HG02678 (cell line): ENCODE measurements at regions not wholly inside any gene's neighbourhood (a gene's known extent, or its start where the extent isn't known, plus 50 kb on each side); places are given as distances from the start of the nearest gene placed in this dataset.
"Not testable (repeated sequence)": the region's sequence is repeated elsewhere in the genome, so short reads cannot be mapped to it uniquely, and the experiment has no call there.

ENCODE experiments used
- ATAC-seq: cut with Tn5 transposase; IDR thresholded peaks from one replicate; pipeline ENCODE4 v1.9.1; 2021; ENCODE audit warnings: mild to moderate bottlenecking, moderate library complexity; ENCODE audit not compliant: unreplicated experiment

DNA sequence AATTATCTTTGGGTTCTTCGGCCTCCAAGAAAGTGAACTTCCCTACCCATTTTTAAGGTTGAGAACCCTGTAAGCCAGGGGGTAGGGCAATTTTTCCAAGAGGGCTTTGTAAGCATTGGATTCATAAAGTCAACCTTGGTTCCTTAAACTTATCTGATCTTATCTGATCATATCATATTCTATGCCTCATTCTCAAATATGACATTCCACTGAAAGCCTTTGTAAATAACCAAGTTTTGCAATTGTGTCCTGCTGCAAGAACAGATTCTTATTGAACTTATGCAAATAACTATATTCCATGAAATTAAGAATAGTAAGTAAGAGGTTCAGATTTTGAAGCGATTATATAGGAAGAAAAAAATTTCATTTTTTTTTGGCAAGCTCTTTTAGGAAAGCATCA is 649.5 kb downstream of the LRRC70 start:
- no peak for ATAC-seq

DNA sequence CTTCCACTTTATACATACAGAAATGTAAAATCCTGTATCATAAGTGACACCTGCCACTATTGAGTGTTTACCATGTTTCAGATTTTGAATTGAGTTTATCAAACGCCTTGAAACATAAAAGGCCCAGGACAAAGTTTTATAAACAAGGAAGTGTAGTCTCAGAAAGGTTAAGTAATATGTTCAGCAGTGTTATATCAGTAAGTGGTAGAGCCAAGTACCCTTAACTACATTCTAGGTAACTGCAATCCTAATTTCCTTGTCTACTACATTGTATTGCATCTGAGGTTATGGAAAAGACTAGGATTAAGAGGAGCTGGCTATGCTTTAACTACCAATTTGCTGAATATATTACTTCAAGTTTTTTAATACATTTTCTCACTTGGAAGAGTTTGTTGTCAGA is 641.6 kb downstream of the LRRC70 start:
- ATAC-seq: no peak

DNA sequence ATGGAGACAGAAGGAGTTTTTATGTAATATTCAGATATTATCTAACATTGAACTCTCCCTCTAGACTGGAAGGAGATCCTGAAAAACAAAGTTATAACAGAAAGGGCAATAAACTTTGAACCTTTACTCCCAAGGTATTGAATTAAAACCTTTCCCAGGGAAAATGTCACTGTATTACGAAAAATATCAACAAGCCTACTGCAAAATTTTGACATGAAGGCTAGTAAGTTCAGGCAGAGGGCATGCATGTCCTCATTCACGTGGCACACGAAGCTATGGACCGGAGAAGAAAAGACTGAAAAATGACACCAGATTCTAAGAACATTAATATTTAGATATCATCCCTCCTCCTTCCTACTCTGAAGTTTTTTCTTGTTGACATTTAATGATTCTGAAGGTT is 638.8 kb downstream of the LRRC70 start:
- ATAC-seq: no peak

DNA sequence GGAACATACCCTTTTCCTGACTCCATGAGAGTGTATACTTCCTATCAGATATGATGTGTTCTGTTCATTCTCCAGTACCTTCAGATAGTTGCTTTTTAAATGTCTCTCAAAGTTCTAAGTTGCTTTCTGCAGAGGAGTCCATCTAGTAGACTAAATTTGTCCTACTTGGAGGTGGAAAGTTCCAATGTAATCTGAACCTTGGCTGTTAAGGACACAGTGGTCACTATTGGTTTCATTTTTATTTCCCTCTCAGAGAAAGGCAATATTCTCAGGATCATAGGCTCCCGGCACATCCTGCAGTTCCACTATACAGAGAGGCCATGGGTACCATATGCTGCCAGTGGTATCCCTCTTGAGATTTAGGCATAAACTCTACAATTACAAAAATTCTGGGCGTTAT is 634.6 kb downstream of the LRRC70 start:
- no peak for ATAC-seq

DNA sequence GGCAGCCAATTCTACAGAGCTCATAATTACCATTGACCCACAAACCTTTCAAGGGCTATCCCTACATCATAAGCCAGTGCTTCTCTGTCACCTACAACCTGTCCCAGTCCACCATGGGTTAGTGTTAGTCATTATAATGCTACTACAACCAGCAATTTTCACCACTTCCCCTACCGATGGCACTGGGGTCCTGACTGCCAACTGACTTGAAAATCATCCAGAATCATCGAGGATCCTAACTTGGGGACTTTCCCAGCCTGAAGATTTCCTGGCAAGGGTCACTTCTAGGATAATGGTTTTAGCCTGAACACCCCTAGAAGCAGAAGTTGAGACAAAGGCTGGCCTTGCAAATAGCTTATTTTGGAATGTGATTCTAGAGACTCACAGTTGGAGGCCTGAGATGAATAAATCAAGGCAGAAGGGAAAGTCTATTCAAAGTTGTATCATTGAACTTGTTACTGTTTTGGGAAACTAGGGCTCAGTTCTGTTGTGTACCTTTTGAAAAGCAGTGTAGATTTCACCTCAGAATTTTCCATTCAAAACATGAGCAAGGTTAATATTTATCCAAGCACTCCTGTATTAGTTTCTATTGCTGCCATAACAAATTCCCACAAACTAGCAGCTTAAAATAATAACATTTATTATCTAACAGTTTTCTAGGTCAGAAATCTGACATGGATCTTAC is 633.0 kb downstream of the LRRC70 start:
- no peak for ATAC-seq

DNA sequence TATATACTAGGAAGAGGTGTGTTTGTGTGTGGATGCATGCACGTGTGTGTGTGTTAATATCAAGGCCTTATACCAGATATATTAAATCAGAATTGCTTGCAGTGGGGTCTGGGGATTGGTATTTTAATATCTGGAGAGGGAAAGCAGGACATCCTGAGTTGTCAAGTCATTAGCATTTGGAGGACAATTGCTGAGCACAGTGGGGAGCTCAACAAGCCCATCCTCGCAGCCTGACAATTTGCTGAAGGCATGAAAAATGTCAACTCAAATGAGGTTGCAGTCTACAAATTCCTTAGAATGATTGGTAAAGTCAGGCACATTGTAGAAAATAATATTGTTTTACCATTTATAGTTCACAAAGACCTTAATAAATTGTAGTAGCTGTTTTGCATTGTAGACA is 627.4 kb downstream of the LRRC70 start:
- ATAC-seq: no peak

DNA sequence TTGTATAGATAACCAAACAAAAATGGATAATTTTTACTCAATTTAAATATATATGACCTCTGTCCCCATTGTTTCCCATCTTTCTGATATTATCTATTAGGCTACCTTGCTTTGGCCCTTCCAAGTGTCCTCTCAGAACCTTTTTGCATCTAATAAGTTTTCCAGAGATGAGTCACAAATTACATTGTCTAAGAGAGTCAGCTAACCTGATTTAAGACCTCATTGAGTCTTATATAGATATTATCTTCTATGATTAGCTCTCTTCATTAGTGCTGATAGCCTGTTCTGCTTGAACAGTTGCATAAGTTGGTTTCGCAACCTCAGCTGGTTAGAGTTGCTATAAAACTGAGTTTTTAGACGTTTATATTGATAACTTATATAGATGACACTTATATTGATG is 623.1 kb downstream of the LRRC70 start:
- ATAC-seq: no peak

DNA sequence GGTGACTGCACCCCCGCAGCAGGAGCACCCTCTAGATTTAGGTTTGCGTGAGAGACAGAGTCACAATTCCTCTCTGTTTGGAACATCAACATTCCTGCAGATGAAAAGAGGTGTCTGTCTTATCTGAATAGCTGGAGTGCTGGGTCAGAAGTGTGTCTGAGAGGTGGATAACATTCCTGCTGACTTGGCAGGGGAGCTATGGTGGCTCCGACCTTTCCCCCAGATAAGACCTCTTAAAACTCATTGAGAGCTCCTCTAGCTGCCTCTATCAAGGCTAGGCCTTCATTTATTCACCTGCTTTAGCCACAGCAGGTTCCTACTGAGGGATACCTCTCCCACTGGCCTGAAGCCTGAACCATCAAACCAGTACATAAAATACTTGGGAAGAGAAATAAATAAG is 615.5 kb downstream of the LRRC70 start:
- no peak for ATAC-seq

DNA sequence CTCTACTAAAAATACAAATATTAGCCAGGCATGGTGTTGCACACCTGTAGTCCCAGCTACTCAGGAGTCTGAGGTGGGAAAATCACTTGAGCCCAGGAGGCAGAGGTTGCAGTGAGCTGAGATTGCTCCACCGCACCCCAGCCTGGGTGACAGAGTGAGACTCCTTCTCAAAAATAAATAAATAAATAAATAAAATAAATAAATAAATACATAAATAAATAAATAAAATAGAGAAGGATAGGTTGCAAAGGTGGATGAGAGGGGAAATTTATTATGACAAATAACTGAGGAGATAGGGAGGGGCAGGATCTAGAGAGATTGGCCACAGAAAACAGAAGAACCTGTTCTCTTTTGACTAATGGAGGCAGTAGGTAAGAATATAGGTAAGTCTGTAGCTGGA is 601.6 kb downstream of the LRRC70 start:
- not testable (repeated sequence) for ATAC-seq

DNA sequence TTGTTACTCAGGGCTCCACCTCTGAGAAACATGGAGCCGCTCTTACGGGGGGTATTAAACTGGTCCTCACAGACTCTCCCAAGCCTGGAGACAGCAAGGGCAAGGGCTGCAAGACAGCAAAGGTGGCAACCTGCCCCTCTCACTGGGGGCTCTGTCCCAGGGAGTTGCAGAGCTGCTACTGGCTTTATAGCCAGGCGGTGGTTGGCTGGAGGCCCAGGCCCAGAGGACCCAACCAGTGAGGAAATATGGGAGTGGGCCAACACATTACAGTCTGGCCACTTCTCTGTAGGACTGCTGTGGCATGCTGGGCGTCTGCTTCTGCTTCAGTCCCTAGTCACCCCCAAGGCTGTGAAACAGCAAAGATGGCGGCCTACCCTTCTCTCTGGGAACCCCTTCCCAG is 597.2 kb downstream of the LRRC70 start:
- ATAC-seq: no peak

DNA sequence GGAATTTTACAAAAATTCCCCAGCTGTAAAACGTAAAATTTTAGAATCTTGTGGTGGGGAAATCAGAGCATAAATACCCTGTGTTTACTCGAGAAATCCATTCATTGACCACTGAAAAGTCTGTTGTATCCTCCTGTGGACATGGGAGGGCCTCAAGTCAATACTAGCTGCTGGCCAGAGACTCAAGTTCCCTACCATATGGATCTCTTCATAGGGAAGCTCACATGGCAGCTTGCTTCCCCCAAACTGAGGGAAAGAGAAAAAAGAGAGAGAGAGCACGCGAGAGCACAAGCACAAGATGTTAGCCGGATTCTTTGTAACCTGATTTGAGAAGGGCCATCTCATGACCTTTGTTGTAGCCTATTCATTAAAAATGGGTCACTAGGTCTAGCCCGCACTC is 591.9 kb downstream of the LRRC70 start:
- ATAC-seq: no peak

DNA sequence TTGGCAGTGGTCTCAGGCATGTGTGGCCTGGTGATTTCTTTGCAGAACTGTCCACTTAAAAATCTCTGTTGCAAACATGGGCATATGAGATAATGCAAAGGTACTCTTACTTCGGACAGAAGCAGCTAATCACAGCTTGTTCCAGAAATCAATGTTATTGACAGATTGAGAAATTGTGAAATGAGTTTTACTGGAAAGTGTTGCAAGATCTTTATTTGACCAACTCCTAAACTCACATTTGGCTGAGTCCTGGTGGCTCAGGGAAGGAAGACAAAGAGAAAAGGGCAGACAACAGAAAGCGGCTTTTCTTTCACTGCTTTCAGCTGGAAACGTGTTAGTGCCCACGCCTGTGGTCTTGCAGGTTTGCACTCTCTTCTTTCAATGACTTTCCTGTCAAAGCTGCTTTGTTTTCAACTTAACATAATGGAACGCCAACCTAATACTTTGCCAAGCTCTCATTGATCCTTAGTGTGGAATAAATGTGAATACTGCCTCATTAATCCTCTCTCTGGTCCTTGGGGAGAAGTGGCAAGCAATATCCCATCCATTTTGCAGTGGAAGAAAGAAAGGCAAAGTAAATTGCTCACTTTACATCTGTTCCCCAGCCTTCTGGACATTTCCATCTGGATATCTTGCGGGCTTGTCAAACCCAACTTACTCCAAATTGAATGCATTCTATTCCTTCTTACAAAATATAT is 586.4 kb downstream of the LRRC70 start:
- no peak for ATAC-seq

DNA sequence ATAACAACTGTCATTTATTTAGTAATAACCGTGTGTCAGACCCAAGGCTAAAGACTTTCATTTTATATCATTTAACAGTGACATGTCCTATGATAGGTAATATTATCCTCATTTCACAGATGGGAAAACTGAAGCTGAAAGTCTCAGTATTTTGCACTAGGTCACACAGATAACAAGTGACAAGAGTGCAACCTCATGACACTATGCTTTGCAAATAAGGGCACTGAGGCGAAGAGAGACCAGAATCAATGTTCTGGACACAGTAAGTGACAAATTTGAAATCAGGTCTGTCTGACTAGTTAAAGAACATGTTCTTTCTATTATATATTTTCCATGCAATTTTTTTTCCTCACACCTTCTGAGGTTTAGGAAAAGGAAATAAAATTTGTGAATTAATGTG is 585.7 kb downstream of the LRRC70 start:
- no peak for ATAC-seq

DNA sequence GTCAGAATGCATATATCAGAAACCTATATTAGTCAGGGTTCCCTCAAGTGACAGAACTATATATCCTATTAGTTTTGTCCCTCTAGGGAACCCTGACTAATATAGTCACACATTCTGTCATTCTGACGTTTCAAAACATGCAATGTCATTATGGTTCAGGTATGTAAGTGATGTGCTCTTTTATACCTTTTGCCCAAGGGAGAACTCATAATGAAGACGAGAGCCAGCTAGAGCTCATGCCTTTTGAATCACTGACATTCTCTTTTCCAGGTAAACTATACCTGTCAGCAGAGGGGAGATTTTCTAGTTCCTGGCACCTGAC is 576.7 kb downstream of the LRRC70 start:
- no peak for ATAC-seq

DNA sequence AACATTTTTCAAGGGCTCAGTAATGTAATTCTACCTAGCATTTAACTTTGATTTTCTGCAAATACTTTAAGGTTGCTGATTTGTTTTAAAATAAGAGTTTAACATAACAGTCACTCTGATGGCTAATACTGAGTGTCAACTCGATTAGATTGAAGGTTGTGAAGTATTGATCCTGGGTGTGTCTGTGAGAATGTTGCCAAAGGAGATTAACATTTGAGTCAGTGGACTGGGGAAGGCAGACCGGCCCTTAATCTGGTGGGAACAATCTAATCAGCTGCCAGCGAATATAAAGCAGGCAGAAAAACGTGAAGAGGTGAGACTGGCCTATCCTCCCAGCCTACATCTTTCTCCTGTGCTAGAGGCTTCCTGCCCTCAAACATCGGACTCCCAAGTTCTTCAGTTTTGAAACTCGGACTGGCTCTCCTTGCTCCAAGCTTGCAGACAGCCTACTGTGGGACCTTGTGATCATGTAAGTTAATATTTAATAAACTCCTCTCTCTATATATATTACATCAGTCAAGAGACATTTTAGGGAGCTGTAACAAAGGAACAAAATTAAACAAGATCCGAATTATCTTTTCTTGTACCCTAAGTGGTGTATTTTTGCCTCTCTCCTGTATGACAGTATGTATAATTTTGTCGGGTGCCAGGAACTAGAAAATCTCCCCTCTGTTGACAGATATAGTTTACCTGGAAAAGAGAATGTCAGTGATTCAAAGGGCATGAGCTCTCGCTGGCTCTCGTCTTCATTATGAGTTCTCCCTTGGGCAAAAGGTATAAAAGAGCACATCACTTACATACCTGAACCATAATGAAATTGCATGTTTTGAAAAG is 576.1 kb downstream of the LRRC70 start:
- no peak for ATAC-seq

DNA sequence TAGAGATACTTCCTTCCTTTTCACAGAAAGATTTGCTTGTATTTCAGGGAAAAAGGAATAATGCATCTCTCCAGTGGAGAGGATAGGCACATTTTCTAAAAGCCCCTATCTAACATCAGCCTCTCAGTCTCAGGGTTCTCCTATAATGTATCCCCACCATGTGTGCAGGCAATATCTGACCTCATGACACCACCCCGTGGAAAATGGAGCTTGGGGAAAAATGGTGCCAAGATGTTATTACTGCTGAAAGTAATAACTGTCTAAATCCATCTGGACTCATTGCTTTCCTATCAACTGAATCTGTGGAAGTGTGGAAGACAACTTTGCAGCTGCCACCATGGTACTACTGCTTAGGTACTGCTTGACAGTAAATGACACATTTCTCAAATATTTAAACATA is 574.3 kb downstream of the LRRC70 start:
- ATAC-seq: no peak

DNA sequence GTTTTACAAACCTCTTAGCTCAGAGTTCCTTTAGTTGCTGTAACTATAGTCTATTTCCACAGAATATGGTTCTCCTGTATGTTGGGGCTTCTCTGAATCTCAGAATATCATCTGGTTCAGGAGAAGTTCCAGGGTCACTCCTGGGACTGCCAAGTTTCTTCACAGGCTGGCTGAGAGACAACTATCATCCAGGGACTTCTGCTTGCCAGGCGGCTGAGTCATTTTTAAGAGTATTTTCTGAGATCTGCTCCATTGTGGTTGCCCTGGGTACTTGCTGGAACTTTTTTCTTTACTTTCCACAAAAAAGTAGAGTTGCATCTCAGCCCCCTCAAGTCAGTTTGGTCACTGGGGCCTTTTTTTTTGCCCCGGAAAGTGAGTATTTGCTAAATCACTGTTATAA is 566.5 kb downstream of the LRRC70 start:
- no peak for ATAC-seq

DNA sequence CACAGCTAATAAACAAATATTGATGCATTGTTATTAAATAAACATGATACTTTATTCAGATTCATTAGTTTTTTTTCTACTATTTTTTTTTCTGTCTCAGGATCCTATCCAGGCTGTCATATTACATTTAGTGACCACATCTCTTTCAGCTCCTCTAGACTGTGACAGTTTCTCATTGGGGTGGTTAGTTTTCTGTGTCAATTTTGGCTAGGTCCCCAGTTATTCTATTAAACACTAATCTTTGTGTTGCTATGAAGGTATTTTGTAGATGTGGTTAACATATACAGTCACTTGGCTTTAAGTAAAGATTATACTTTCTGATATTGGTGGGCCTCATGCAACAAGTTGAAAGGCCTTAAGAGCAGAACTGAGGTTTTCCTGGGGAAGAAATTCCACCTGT is 563.0 kb downstream of the LRRC70 start:
- ATAC-seq: no peak

DNA sequence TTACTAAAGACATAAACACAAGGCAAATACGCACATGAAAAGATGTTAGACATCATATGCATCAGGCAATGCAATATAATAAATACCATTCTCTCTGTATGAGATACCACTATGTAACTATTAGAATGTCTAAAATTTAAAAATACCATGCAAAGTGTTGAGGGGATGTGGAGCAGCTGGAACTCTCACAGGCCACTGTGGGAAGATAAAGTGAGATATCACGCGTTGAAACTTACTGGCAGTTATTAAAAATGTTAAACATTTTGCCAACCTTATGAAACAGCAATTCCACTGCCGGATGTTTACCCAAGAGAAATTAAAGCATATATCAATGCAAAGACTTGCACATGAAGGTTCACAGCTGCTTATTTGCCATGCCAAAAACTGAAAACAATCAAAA is 556.7 kb downstream of the LRRC70 start:
- ATAC-seq: no peak

DNA sequence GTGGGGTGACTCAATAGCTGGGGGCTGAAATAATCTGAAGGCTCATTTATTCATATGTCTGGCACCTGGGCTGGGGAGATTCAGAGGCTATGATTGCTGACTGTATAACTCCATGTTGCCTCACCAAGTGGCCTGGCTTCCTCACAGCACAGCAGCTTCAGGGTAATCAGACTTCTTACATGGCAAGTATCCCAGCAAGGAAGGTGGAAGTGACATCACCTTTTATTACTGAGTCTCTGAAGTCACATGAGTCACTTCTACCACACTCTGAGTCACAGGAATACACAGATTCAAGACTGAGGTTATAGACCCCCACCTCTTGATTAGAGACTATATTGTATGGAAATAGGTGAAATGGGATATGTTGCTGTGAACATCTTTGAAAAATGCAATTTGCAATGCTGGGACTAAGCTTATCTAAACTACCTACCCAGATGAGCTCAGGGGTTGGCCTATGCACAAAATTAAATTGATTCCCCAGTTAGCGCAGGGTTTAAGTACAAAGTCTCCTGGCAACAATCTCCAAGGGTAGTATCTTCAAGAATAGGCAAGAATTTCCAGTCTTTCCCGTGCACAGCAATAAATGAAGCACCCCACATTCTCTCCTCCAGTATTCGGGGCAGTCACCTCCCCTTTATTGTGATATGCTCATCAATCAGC is 553.1 kb downstream of the LRRC70 start:
- no peak for ATAC-seq

DNA sequence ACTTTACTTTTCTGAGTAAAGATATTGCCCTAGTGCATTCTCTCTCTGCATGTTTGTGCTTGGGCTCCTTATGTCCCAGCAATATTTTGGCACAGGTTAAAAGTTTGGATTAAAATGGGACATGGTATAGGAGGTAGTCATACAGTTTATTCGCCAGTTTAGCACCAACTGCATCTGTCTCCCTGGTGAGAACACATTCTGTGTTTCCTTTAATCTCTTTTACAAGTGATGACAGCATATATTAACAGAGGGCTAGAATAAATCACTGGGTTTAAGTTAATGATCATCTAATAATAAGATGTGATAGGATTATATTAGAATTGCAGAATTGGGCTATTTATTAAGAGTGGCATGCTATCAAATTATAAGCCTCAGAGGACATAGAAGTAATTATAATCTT is 550.1 kb downstream of the LRRC70 start:
- ATAC-seq: no peak

DNA sequence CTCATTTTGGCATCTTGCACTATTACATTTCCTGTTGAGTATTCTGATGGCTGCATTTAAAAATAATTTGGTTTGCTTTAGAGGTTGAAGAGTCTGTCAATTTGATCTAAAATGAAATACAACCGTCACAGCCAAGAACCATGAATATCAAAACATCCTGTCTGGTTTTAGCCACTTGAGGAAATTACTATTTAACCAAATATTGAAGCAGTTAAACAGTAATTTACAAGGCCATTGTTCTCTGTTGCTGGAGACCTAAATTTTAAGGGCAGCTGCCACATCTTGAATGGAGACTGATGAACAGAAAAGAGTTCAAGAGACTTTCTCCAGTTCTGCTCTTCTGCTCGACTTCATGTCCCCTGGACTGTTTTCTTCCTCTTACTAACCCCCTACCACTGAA is 549.4 kb downstream of the LRRC70 start:
- no peak for ATAC-seq
